GM12874 (cell line): ENCODE measurements at regions not wholly inside any gene's neighbourhood (a gene's known extent, or its start where the extent isn't known, plus 50 kb on each side); places are given as distances from the start of the nearest gene placed in this dataset.

Source experiments
- CTCF ChIP-seq: IDR thresholded peaks from 2 replicates; pipeline ENCODE4 v1.5.1; 2011; ENCODE audit warnings: low read depth, mild to moderate bottlenecking, control low read depth, low read length, moderate library complexity; ENCODE audit not compliant: insufficient read depth

GRCh38 chr16:52308051-52308450 lies 238.9 kb downstream of the TOX3 start:
- no peak for TF ChIP-seq CTCF

- no peak for TF ChIP-seq CTCF
These were observed 245.9 kb downstream of the TOX3 start for GRCh38 chr16:52301026-52301425.

- no peak for TF ChIP-seq CTCF
These were observed 248.2 kb downstream of the TOX3 start for GRCh38 chr16:52298769-52299168.

GRCh38 chr16:52296076-52296475 lies 250.9 kb downstream of the TOX3 start:
- no peak for TF ChIP-seq CTCF

- no peak for TF ChIP-seq CTCF
These were observed 252.3 kb downstream of the TOX3 start for GRCh38 chr16:52294660-52295059.

GRCh38 chr16:52293204-52293603 lies 253.7 kb downstream of the TOX3 start:
- TF ChIP-seq CTCF: no peak

- TF ChIP-seq CTCF: no peak
These were observed 263.2 kb downstream of the TOX3 start for GRCh38 chr16:52283584-52284375.
